ENCODE measurements at regions not wholly inside any gene's neighbourhood (a gene's known extent, or its start where the extent isn't known, plus 50 kb on each side); places are given as distances from the start of the nearest gene placed in this dataset.

DNA sequence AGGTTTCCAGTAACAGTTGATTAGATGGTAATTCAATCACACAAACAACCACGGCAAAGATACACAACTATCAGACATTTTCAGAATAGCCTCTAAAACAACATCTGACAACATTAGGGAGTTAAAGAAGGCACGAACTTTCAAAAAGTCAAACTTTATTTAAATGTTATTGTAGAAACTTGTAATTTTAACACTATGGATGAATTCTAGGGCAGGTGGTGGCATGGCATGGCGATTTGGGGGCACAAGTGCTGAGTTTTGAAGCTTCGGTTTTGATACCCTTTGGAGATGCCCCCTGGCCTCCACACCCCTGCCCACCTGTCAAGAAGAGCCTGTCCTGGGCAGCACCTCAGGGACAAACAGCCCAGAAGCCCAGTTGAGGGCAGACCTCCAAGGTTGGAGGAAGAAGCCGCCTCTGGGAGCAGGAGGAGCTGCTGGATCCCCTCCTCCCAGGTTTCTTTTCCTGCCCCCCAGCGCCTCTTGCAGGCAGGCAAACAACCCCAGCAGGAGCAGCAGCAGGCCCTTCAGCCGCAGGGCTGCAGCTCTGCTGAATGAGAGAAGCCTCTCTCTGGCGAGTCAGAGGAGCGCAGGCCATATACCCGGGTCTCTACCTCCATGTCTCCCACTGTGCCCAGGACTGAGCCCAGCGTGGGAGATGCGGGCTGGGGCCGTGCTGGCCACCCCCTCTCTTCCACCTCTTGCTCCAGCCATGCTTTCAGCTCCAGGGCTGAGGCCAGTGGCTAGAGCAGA, 102.1 kb upstream of the IGLL5 start:
- Histone ChIP-seq H3K27me3 (ENCODE audit: control insufficient read depth, insufficient read depth, low read length) (no peaks in the 10 kb centered on the region), H3K4me3 (ENCODE audit: low read depth, low read length) (no peak overlapping the region), H3K36me3 (ENCODE audit: control insufficient read depth, insufficient read depth, low read length) (no peaks in the 10 kb centered on the region), H3K4me1 (ENCODE audit: control insufficient read depth, insufficient read depth, low read length, poor library complexity, severe bottlenecking) (peaks cover 36% of the 10 kb centered on the region), H3K9me3 (ENCODE audit: control insufficient read depth in 2 of 2, low read length in 2 of 2) (no peaks in the 10 kb centered on the region), H3K27ac (ENCODE audit: insufficient read depth, low read length, poor library complexity, severe bottlenecking) (no peak overlapping the region)
- no peaks in the 10 kb centered on the region for H3K9me3 Mint-ChIP-seq
- H3K36me3 Mint-ChIP-seq, result no peaks in the 10 kb centered on the region
- peaks cover 8 to 39% (median 19%) of the 10 kb centered on the region in 4 donors for H3K4me1 Mint-ChIP-seq
- no peak overlapping the region for H3K4me3 Mint-ChIP-seq
- H3K27ac Mint-ChIP-seq, result peak overlapping the region in 2 of 3 donors; percentile 2 to 35
- ATAC-seq (ENCODE audit: low read depth in 2 of 2) (no peak), DNase-seq (no peak)
- peaks cover 6% of the 10 kb centered on the region for H3K27me3 Mint-ChIP-seq

DNA sequence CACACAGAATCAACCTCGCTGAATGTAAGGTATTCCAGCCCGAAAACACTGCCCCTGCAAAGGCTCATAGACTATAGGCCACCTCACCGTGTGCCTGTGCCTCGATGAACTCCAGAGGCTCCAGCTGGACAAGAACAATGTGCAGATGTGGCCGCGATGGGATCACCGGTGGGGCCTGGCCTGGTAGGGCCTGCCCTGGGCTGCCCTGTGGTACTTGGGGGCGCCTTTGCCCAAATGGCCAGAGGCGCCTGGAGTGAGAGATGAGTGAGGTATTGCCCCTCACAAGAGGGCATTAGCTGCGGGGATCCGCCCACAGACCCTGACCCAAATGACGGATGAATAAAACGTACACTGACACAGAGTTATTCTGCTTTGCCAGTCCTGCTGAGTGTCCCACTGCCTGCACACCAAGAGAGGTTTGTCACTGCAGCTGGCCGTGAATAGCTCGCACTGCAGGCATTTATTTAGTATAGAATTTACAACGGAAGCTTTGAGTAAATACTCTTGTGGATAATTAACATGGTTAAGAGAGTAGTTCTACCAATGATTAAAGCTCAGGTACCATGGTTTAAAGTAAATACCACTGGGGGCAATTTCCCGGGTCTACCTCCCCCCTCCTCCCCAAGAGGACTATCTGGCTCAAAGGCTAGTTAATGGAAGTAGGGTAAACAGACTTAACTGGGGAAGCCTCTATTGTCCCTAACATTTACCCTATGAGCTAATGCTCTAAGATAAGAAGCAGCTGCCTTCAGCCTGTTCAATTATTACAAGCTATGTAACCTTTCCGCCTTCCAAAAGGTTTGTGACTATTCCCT, 101.1 kb upstream of the IGLL5 start:
- Mint-ChIP-seq H3K9me3 (no peaks in the 10 kb centered on the region), H3K27me3 (peaks cover 1% of the 10 kb centered on the region), H3K36me3 (no peaks in the 10 kb centered on the region), H3K4me3 (no peak overlapping the region), H3K4me1 (peaks cover 11 to 49% (median 22%) of the 10 kb centered on the region in 4 donors), H3K27ac (peak overlapping the region; percentile 31 to 92 (median 90))
- no peak for DNase-seq
- Histone ChIP-seq H3K4me1 (ENCODE audit: control insufficient read depth, insufficient read depth, low read length, poor library complexity, severe bottlenecking) (peaks cover 46% of the 10 kb centered on the region), H3K36me3 (ENCODE audit: control insufficient read depth, insufficient read depth, low read length) (no peaks in the 10 kb centered on the region), H3K9me3 (ENCODE audit: control insufficient read depth in 2 of 2, low read length in 2 of 2) (no peaks in the 10 kb centered on the region), H3K4me3 (ENCODE audit: low read depth, low read length) (no peak overlapping the region), H3K27me3 (ENCODE audit: control insufficient read depth, insufficient read depth, low read length) (no peaks in the 10 kb centered on the region), H3K27ac (ENCODE audit: insufficient read depth, low read length, poor library complexity, severe bottlenecking) (no peak overlapping the region)
- ATAC-seq (ENCODE audit: low read depth in 2 of 2), result no peak

DNA sequence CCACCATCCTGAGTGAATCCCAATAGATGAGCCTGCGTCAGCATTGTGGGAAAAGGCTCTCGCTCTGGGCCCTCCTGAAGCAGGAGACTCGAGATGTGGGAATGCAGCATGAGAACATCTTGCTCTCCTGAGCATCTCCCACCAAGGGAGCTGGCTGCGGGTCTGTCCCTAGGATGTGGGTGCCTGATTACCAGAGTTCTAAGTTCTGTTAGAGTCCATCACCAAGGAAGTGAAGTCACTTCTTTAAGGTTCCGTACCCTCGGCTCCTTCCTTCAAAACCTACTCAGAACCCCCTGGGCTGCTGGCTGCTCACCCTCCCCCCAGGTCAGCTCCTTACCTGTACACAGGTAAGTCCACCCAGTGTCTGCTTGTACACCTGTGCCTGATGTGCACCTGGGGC, 100.5 kb upstream of the IGLL5 start:
- Mint-ChIP-seq H3K4me1 (peaks cover 10 to 55% (median 22%) of the 10 kb centered on the region in 4 donors), H3K27me3 (no peaks in the 10 kb centered on the region), H3K4me3 (peak overlapping the region in 1 of 4 donors; percentile 86), H3K9me3 (no peaks in the 10 kb centered on the region), H3K36me3 (no peaks in the 10 kb centered on the region), H3K27ac (peak overlapping the region; percentile 31 to 92 (median 90))
- H3K9me3 ChIP-seq (ENCODE audit: control insufficient read depth in 2 of 2, low read length in 2 of 2), result no peaks in the 10 kb centered on the region
- H3K27me3 ChIP-seq (ENCODE audit: control insufficient read depth, insufficient read depth, low read length), result no peaks in the 10 kb centered on the region
- no peaks in the 10 kb centered on the region for H3K36me3 ChIP-seq (ENCODE audit: control insufficient read depth, insufficient read depth, low read length)
- no peak overlapping the region for H3K4me3 ChIP-seq (ENCODE audit: low read depth, low read length)
- H3K4me1 ChIP-seq (ENCODE audit: control insufficient read depth, insufficient read depth, low read length, poor library complexity, severe bottlenecking), result peaks cover 52% of the 10 kb centered on the region
- no peak for ATAC-seq (ENCODE audit: low read depth in 2 of 2)
- DNase-seq, result no peak
- no peak overlapping the region for H3K27ac ChIP-seq (ENCODE audit: insufficient read depth, low read length, poor library complexity, severe bottlenecking)

DNA sequence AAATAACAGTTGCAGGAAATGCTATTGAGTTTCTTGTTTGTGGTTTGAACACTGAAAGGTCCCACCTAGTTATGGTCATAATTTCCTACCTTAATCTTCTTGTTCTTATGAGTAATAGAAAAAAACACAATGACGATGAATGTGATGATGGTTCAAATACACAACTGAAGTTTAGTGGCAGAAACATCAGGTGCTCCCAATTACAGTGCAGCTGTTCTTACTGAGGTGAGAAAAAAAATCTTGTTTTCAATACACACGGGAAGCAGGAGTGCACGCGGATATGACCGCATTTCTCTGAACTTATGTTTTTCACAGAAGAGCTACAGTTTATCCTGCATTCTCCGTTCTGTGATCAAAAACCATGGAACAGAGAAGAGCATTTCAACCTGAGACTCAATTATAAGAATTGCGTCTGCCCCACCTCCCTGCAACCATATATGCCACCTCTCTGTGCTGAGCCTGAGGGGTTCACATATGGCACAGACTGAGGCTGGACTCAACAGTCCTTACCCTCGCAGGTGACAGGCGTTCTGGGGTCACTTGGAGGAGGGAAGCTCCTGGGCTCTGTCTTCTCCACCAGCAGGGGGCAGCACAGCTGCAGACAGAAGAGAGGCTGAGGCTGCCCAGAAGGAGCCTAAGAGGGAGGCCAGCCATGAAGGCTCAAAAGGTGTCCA, 99.7 kb upstream of the IGLL5 start:
- Mint-ChIP-seq H3K9me3 (no peaks in the 10 kb centered on the region), H3K4me3 (peak overlapping the region in 2 of 4 donors; percentile 12 to 86), H3K27ac (peak overlapping the region; percentile 90 to 92 (median 90)), H3K4me1 (peaks cover 10 to 63% (median 23%) of the 10 kb centered on the region in 4 donors), H3K27me3 (no peaks in the 10 kb centered on the region), H3K36me3 (no peaks in the 10 kb centered on the region)
- peak; percentile 30 to 47 for ATAC-seq (ENCODE audit: low read depth in 2 of 2)
- no peaks in the 10 kb centered on the region for H3K36me3 ChIP-seq (ENCODE audit: control insufficient read depth, insufficient read depth, low read length)
- peaks cover 56% of the 10 kb centered on the region for H3K4me1 ChIP-seq (ENCODE audit: control insufficient read depth, insufficient read depth, low read length, poor library complexity, severe bottlenecking)
- no peaks in the 10 kb centered on the region for H3K27me3 ChIP-seq (ENCODE audit: control insufficient read depth, insufficient read depth, low read length)
- H3K4me3 ChIP-seq (ENCODE audit: low read depth, low read length), result peak overlapping the region; percentile 0
- no peaks in the 10 kb centered on the region for H3K9me3 ChIP-seq (ENCODE audit: control insufficient read depth in 2 of 2, low read length in 2 of 2)
- DNase-seq, result peak; percentile 42 to 68 (median 58)
- peak overlapping the region; percentile 62 for H3K27ac ChIP-seq (ENCODE audit: insufficient read depth, low read length, poor library complexity, severe bottlenecking)

DNA sequence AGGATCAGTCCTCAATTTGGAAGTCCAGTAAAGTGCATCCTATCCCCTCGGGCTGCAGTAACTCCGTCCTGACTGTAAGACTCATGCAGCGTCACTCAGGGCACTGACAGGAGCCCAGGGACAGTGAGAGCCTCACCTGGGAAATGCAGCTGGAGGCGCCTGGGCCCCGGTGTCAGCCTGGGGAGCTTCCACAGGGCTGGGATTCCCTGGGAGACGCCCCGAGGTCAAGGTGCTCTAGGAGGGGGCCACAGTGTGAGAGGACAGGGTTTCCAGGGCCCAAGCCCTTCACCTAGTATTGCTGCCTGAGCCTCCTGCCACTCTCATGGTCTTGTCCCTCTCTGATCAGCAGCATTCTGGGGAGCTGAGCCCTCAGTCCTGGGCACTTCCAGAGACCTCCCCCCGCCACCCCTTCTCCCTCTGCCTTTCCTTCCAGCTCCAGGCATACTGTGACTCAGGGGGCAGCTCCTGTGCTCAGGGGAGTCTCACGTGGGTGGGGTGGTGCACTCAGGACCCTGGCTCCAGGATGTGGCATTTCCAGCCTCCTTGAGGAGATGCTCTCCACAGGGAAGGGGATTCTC, 99.1 kb upstream of the IGLL5 start:
- Mint-ChIP-seq H3K4me1 (peaks cover 10 to 66% (median 23%) of the 10 kb centered on the region in 4 donors), H3K27ac (peak overlapping the region in 2 of 3 donors; percentile 90), H3K4me3 (peak overlapping the region in 1 of 4 donors; percentile 86), H3K27me3 (no peaks in the 10 kb centered on the region), H3K36me3 (no peaks in the 10 kb centered on the region), H3K9me3 (no peaks in the 10 kb centered on the region)
- ATAC-seq (ENCODE audit: low read depth in 2 of 2) (no peak), DNase-seq (no peak)
- H3K4me3 ChIP-seq (ENCODE audit: low read depth, low read length), result no peak overlapping the region
- no peaks in the 10 kb centered on the region for H3K36me3 ChIP-seq (ENCODE audit: control insufficient read depth, insufficient read depth, low read length)
- no peaks in the 10 kb centered on the region for H3K9me3 ChIP-seq (ENCODE audit: control insufficient read depth in 2 of 2, low read length in 2 of 2)
- peak overlapping the region; percentile 62 for H3K27ac ChIP-seq (ENCODE audit: insufficient read depth, low read length, poor library complexity, severe bottlenecking)
- H3K4me1 ChIP-seq (ENCODE audit: control insufficient read depth, insufficient read depth, low read length, poor library complexity, severe bottlenecking), result peaks cover 56% of the 10 kb centered on the region
- H3K27me3 ChIP-seq (ENCODE audit: control insufficient read depth, insufficient read depth, low read length), result no peaks in the 10 kb centered on the region

DNA sequence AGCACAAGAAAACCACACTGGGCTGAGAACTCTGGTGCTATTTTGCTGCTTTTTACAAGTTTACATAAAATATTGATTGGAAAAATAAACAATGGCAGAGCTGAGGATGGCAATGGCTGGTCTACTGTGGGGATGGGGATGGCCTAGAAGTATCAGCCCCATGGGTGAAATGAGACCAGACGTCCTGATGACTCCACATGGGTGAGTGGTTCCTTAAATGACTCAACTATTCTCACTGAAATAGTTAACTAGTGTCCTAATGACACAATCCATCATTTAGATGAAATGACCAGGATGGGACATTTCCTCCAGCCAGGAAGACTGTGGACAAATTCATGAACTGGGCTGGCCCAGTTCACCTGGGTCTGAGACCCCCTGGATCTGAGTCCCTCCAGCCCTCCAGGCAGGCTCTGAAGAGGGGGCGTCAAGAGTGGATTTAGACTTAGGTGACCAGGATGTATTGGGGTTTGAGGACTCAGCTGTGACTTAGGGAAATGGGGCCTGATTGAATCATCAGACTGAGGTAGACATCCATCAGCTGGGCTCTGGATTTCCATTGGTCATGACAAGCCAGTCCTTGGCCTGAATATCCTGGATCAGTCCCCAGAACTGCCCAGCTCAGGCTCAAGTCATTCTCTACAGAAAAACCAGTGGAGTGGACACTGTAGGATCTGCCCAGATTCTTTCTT, 98.2 kb upstream of the IGLL5 start:
- H3K4me3 Mint-ChIP-seq, result peak overlapping the region in 2 of 4 donors; percentile 21 to 22
- H3K4me3 ChIP-seq (ENCODE audit: low read depth, low read length), result peak overlapping the region; percentile 19
- no peaks in the 10 kb centered on the region for H3K27me3 Mint-ChIP-seq

More for the DNA sequence above, 98.2 kb upstream of the IGLL5 start:
- Histone ChIP-seq H3K27ac (ENCODE audit: insufficient read depth, low read length, poor library complexity, severe bottlenecking) (peak overlapping the region; percentile 62), H3K4me1 (ENCODE audit: control insufficient read depth, insufficient read depth, low read length, poor library complexity, severe bottlenecking) (peaks cover 56% of the 10 kb centered on the region), H3K36me3 (ENCODE audit: control insufficient read depth, insufficient read depth, low read length) (no peaks in the 10 kb centered on the region), H3K27me3 (ENCODE audit: control insufficient read depth, insufficient read depth, low read length) (no peaks in the 10 kb centered on the region), H3K9me3 (ENCODE audit: control insufficient read depth in 2 of 2, low read length in 2 of 2) (no peaks in the 10 kb centered on the region)
- H3K4me1 Mint-ChIP-seq, result peaks cover 8 to 68% (median 23%) of the 10 kb centered on the region in 4 donors
- DNase-seq, result no peak
- H3K27ac Mint-ChIP-seq, result peak overlapping the region in 2 of 3 donors; percentile 80 to 87
- H3K36me3 Mint-ChIP-seq, result no peaks in the 10 kb centered on the region
- H3K9me3 Mint-ChIP-seq, result no peaks in the 10 kb centered on the region
- ATAC-seq (ENCODE audit: low read depth in 2 of 2), result no peak

Data from CD4-positive, CD25-positive, alpha-beta regulatory T cell (primary cell).